ENCODE measurements at regions not wholly inside any gene's neighbourhood (a gene's known extent, or its start where the extent isn't known, plus 50 kb on each side); places are given as distances from the start of the nearest gene placed in this dataset.
"Not testable (repeated sequence)": the region's sequence is repeated elsewhere in the genome, so short reads cannot be mapped to it uniquely, and the experiment has no call there.

- not testable (repeated sequence) for TF ChIP-seq CTCF (IDR thresholded peaks at IDR 0.05); REST (IDR thresholded peaks at IDR 0.05; ENCODE audit: insufficient read depth in 1 of 2, low read depth in 2 of 2, low read length in 1 of 2); POLR2AphosphoS5 (IDR thresholded peaks at IDR 0.05; ENCODE audit: low read depth, low read length); SIN3A (IDR thresholded peaks at IDR 0.05; ENCODE audit: borderline replicate concordance, insufficient read depth, low read depth, low read length)
These were observed 99.8 kb upstream of the GOLGA6L22 start for GRCh38 chr15:22358932-22359331.
